BLaER1 treated with 17β-estradiol and CSF1 and Interleukin-3, amounts not matched to agents 10 nM and 100 nM (cell line): ENCODE measurements at regions not wholly inside any gene's neighbourhood (a gene's known extent, or its start where the extent isn't known, plus 50 kb on each side); places are given as distances from the start of the nearest gene placed in this dataset.
A peak's percentile ranks its signal among the peaks of the same experiment; 100 is the strongest.

ENCODE experiments used
- H3K27ac ChIP-seq, 11 experiments: shearing (Covaris generic); formaldehyde crosslinking; 2 replicates each; pipeline ENCODE4 v1.8.1; 2022
- H3K27me3 ChIP-seq, 11 experiments: shearing (Covaris generic); formaldehyde crosslinking; 2 replicates each; pipeline ENCODE4 v1.8.1; 2022
- H3K36me3 ChIP-seq, 11 experiments: shearing (Covaris generic); formaldehyde crosslinking; 2 replicates each; pipeline ENCODE4 v1.8.1; 2022
- H3K4me1 ChIP-seq, 10 experiments: shearing (Covaris generic); formaldehyde crosslinking; 2 replicates each; pipeline ENCODE4 v1.8.1; 2022
- H3K4me2 ChIP-seq, 11 experiments: shearing (Covaris generic); formaldehyde crosslinking; 2 replicates each; pipeline ENCODE4 v1.8.1; 2022
- H3K4me3 ChIP-seq, 10 experiments: shearing (Covaris generic); formaldehyde crosslinking; 2 replicates each; pipeline ENCODE4 v1.8.1; 2022
- H3K9ac ChIP-seq, 11 experiments: shearing (Covaris generic); formaldehyde crosslinking; 2 replicates each; pipeline ENCODE4 v1.8.1; 2022
- H3K9me3 ChIP-seq, 11 experiments: shearing (Covaris generic); formaldehyde crosslinking; replicated peaks in 1 of 11; 2 replicates each; pipeline ENCODE4 v1.8.1; 2022
- H4K20me1 ChIP-seq, 11 experiments: shearing (Covaris generic); formaldehyde crosslinking; 2 replicates each; pipeline ENCODE4 v1.8.1; 2022
- Cebpa-rat ChIP-seq, 11 experiments: shearing (Covaris generic); IDR thresholded peaks; 2 replicates each; pipeline ENCODE4 v1.8.1; 2022

GRCh38 chr6:140993515-140993914 lies 1139.2 kb upstream of the GJE1 start:
- Histone ChIP-seq H3K27ac (no peak overlapping the region), H3K4me2 (no peak overlapping the region), H4K20me1 (no peaks in the 10 kb centered on the region), H3K4me1 (no peaks in the 10 kb centered on the region), H3K27me3 (no peaks in the 10 kb centered on the region), H3K4me3 (no peak overlapping the region), H3K36me3 (no peaks in the 10 kb centered on the region), H3K9me3 (no peaks in the 10 kb centered on the region; a peak in 1 of 22 replicates), H3K9ac (no peak overlapping the region)
- no peak for TF ChIP-seq Cebpa-rat (IDR thresholded peaks at IDR 0.05)

- Histone ChIP-seq H4K20me1 (no peaks in the 10 kb centered on the region), H3K9ac (no peak overlapping the region), H3K4me3 (no peak overlapping the region), H3K27ac (no peak overlapping the region), H3K36me3 (no peaks in the 10 kb centered on the region), H3K9me3 (no peaks in the 10 kb centered on the region; a peak in 1 of 22 replicates), H3K4me2 (no peak overlapping the region), H3K27me3 (no peaks in the 10 kb centered on the region), H3K4me1 (no peaks in the 10 kb centered on the region)
- TF ChIP-seq Cebpa-rat (IDR thresholded peaks at IDR 0.05) = no peak
These were observed 1140.0 kb upstream of the GJE1 start for GRCh38 chr6:140992678-140993077.

GRCh38 chr6:140988780-140989179 lies 1143.9 kb upstream of the GJE1 start:
- Histone ChIP-seq H3K4me3 (no peak overlapping the region), H3K9me3 (no peaks in the 10 kb centered on the region; a peak in 1 of 22 replicates), H3K9ac (no peak overlapping the region), H3K4me1 (peaks cover 0 to 13% (median 0%) of the 10 kb centered on the region in 10 experiments; a peak in 6 of 20 replicates), H3K4me2 (no peak overlapping the region), H3K36me3 (no peaks in the 10 kb centered on the region), H3K27me3 (no peaks in the 10 kb centered on the region), H3K27ac (no peak overlapping the region), H4K20me1 (no peaks in the 10 kb centered on the region)
- TF ChIP-seq Cebpa-rat (IDR thresholded peaks at IDR 0.05) = no peak

GRCh38 chr6:140987364-140988155 lies 1145.2 kb upstream of the GJE1 start:
- TF ChIP-seq Cebpa-rat (IDR thresholded peaks at IDR 0.05) = no peak
- H3K9ac ChIP-seq = no peak overlapping the region
- H3K4me3 ChIP-seq = no peak overlapping the region
- H4K20me1 ChIP-seq = no peaks in the 10 kb centered on the region
- no peak overlapping the region for H3K27ac ChIP-seq
- H3K27me3 ChIP-seq = no peaks in the 10 kb centered on the region
- peaks cover 0 to 13% (median 0%) of the 10 kb centered on the region in 10 experiments; a peak in 6 of 20 replicates for H3K4me1 ChIP-seq
- no peak overlapping the region for H3K4me2 ChIP-seq
- no peaks in the 10 kb centered on the region for H3K9me3 ChIP-seq
- no peaks in the 10 kb centered on the region for H3K36me3 ChIP-seq

- Histone ChIP-seq H3K27me3 (no peaks in the 10 kb centered on the region), H3K4me1 (peaks cover 0 to 13% (median 0%) of the 10 kb centered on the region in 10 experiments; a peak in 6 of 20 replicates), H4K20me1 (no peaks in the 10 kb centered on the region), H3K36me3 (no peaks in the 10 kb centered on the region), H3K4me3 (no peak overlapping the region), H3K9me3 (no peaks in the 10 kb centered on the region), H3K9ac (no peak overlapping the region), H3K27ac (0 out of 22 replicates have a peak overlapping the region, but pooled peaks of 1 of the 11 experiments have one; percentile 17), H3K4me2 (peak overlapping the region in 2 of 11 experiments; percentile 7 to 19; a peak in 4 of 22 replicates)
- TF ChIP-seq Cebpa-rat (IDR thresholded peaks at IDR 0.05) = no peak
These were observed 1146.9 kb upstream of the GJE1 start for GRCh38 chr6:140985679-140986275.

GRCh38 chr6:140980265-140980887 lies 1152.3 kb upstream of the GJE1 start:
- Histone ChIP-seq H3K4me3 (no peak overlapping the region), H4K20me1 (no peaks in the 10 kb centered on the region), H3K27me3 (no peaks in the 10 kb centered on the region), H3K4me2 (no peak overlapping the region), H3K9me3 (no peaks in the 10 kb centered on the region; a peak in 1 of 22 replicates), H3K4me1 (peaks cover 0 to 6% (median 0%) of the 10 kb centered on the region in 10 experiments; a peak in 6 of 20 replicates), H3K27ac (no peak overlapping the region), H3K9ac (no peak overlapping the region), H3K36me3 (no peaks in the 10 kb centered on the region)
- no peak for TF ChIP-seq Cebpa-rat (IDR thresholded peaks at IDR 0.05)

- no peak overlapping the region for H3K4me3 ChIP-seq
- H3K27me3 ChIP-seq = no peaks in the 10 kb centered on the region
- no peaks in the 10 kb centered on the region for H3K36me3 ChIP-seq
- H3K9ac ChIP-seq = no peak overlapping the region
- no peak for TF ChIP-seq Cebpa-rat (IDR thresholded peaks at IDR 0.05)
- no peak overlapping the region for H3K27ac ChIP-seq
- no peak overlapping the region for H3K4me2 ChIP-seq
- H3K4me1 ChIP-seq = no peaks in the 10 kb centered on the region
- H4K20me1 ChIP-seq = no peaks in the 10 kb centered on the region
- no peaks in the 10 kb centered on the region; a peak in 1 of 22 replicates for H3K9me3 ChIP-seq
These were observed 1153.1 kb upstream of the GJE1 start for GRCh38 chr6:140979642-140980091.

GRCh38 chr6:140977403-140977802 lies 1155.3 kb upstream of the GJE1 start:
- TF ChIP-seq Cebpa-rat (IDR thresholded peaks at IDR 0.05) = no peak
- Histone ChIP-seq H3K9me3 (peaks cover 0 to 4% (median 0%) of the 10 kb centered on the region in 11 experiments; a peak in 1 of 22 replicates), H3K27ac (no peak overlapping the region), H3K4me2 (no peak overlapping the region), H3K36me3 (no peaks in the 10 kb centered on the region), H3K27me3 (no peaks in the 10 kb centered on the region), H3K4me1 (no peaks in the 10 kb centered on the region), H4K20me1 (no peaks in the 10 kb centered on the region), H3K9ac (no peak overlapping the region), H3K4me3 (no peak overlapping the region)

- Histone ChIP-seq H3K9me3 (peaks cover 0 to 10% (median 0%) of the 10 kb centered on the region in 11 experiments; a peak in 3 of 22 replicates), H3K27ac (no peak overlapping the region), H3K4me3 (no peak overlapping the region), H3K36me3 (no peaks in the 10 kb centered on the region), H3K4me2 (no peak overlapping the region), H4K20me1 (no peaks in the 10 kb centered on the region), H3K27me3 (no peaks in the 10 kb centered on the region), H3K4me1 (no peaks in the 10 kb centered on the region), H3K9ac (no peak overlapping the region)
- no peak for TF ChIP-seq Cebpa-rat (IDR thresholded peaks at IDR 0.05)
These were observed 1155.9 kb upstream of the GJE1 start for GRCh38 chr6:140976806-140977205.
